ENCODE measurements at regions not wholly inside any gene's neighbourhood (a gene's known extent, or its start where the extent isn't known, plus 50 kb on each side); places are given as distances from the start of the nearest gene placed in this dataset.

DNA sequence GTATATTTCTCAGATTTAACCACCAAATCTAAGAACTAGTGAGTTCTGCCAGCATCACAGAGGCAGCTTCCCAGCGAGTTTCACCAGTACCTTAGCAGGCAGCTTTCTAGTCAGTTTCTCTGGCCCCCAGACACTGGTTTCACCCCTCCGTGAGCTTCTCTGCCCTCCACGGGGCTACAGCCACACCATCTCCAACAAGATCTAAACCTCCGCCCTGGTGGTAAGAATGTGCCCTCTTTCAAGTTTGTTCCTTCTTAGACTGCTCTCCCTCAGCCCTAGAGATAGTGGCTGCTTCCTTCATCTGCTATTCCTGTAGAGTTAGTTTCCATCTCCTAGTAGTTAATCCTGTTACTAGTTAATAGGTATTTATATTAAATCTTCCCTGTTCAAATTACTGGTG, 60.5 kb upstream of the TAB3 start:
- H3K9ac ChIP-seq (ENCODE audit: low read depth, low read length) = no peak overlapping the region
- no peaks in the 10 kb centered on the region for H3K9me1 ChIP-seq (ENCODE audit: insufficient read depth, low read length)
- no peak overlapping the region for H3K4ac ChIP-seq (ENCODE audit: low read depth, low read length)
- ChIA-PET CTCF (no interaction called here), POLR2A (ENCODE audit: unreplicated experiment) (no interaction called here)
- DNase-seq (no peak), ATAC-seq (ENCODE audit: low read depth) (no peak)
- no TSS peak for BruUV-seq (replicated peaks)
- no peak overlapping the region for H3K14ac ChIP-seq (replicated peaks; ENCODE audit: low read depth, low read length)
- intact Hi-C loops (cut with micrococcal nuclease) (no loop called here), in situ Hi-C loops (cut with MboI; ENCODE audit: low sequenced_read_pairs) (no loop called here), dilution Hi-C loops (cut with HindIII; ENCODE audit: low sequenced_read_pairs, unreplicated experiment) (no loop called here)
- H3K4me3 ChIP-seq (ENCODE audit: insufficient read depth, low read depth, low read length) = no peak overlapping the region
- no peaks in the 10 kb centered on the region for H3K27me3 ChIP-seq (ENCODE audit: control insufficient read depth, insufficient read depth, low read length)
- H2BK120ac ChIP-seq (ENCODE audit: low read depth, low read length) = no peak overlapping the region
- no peak overlapping the region for H3K23ac ChIP-seq (ENCODE audit: low read depth, low read length)
- no peaks in the 10 kb centered on the region for H3K79me1 ChIP-seq (ENCODE audit: low read depth in 1 of 2, low read length in 2 of 2)
- H3K9me3 ChIP-seq (ENCODE audit: control insufficient read depth, insufficient read depth, low read length) = no peaks in the 10 kb centered on the region
- no peaks in the 10 kb centered on the region for H3K36me3 ChIP-seq (ENCODE audit: control insufficient read depth, insufficient read depth, low read length)
- no peaks in the 10 kb centered on the region for H4K20me1 ChIP-seq (ENCODE audit: insufficient read depth, low read length)
- H2AK9ac ChIP-seq (replicated peaks; ENCODE audit: low read depth, low read length, poor library complexity) = no peak overlapping the region
- H2BK15ac ChIP-seq (ENCODE audit: low read depth, low read length) = no peak overlapping the region
- TF ChIP-seq, protein P1, sequence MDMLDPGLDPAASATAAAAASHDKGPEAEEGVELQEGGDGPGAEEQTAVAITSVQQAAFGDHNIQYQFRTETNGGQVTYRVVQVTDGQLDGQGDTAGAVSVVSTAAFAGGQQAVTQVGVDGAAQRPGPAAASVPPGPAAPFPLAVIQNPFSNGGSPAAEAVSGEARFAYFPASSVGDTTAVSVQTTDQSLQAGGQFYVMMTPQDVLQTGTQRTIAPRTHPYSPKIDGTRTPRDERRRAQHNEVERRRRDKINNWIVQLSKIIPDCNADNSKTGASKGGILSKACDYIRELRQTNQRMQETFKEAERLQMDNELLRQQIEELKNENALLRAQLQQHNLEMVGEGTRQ (IDR thresholded peaks at IDR 0.05; ENCODE audit: low read depth, low read length) = no peak
- WGBS, 2 experiments (ENCODE audit: extremely low coverage in 2 of 2, insufficient read length in 1 of 2) = 71% methylated on average over 1 of the region's 4 CpGs; no CpG with 5 or more reads in 1 of the 2 experiments
- H2BK5ac ChIP-seq (ENCODE audit: low read depth, low read length, poor library complexity, severe bottlenecking) = no peak overlapping the region
- H4K91ac ChIP-seq (ENCODE audit: insufficient read depth, low read depth, low read length) = no peak overlapping the region
- H3K56ac ChIP-seq (ENCODE audit: extremely low read depth, insufficient read depth, low read length) = no peak overlapping the region
- no peak overlapping the region for H3K4me2 ChIP-seq (ENCODE audit: low read depth, low read length)
- no peak overlapping the region for H4K5ac ChIP-seq (ENCODE audit: low read depth, low read length)
- H3K18ac ChIP-seq (ENCODE audit: low read depth, low read length) = no peak overlapping the region
- no peaks in the 10 kb centered on the region for H3K4me1 ChIP-seq (ENCODE audit: control insufficient read depth, insufficient read depth, low read length)
- no peak overlapping the region for H2BK20ac ChIP-seq (ENCODE audit: low read depth, low read length)
- H4K8ac ChIP-seq (ENCODE audit: low read depth in 2 of 2, low read length in 2 of 2) = no peak overlapping the region
- no peak overlapping the region for H3K27ac ChIP-seq (ENCODE audit: insufficient read depth, low read length)
- H2AFZ ChIP-seq (replicated peaks; ENCODE audit: low read length, poor library complexity) = no peak overlapping the region
- no peak overlapping the region for H2AK5ac ChIP-seq (ENCODE audit: low read depth, low read length)

All from IMR-90 (cell line).